ENCODE measurements at regions not wholly inside any gene's neighbourhood (a gene's known extent, or its start where the extent isn't known, plus 50 kb on each side); places are given as distances from the start of the nearest gene placed in this dataset.
A peak's percentile ranks its signal among the peaks of the same experiment; 100 is the strongest.

DNA sequence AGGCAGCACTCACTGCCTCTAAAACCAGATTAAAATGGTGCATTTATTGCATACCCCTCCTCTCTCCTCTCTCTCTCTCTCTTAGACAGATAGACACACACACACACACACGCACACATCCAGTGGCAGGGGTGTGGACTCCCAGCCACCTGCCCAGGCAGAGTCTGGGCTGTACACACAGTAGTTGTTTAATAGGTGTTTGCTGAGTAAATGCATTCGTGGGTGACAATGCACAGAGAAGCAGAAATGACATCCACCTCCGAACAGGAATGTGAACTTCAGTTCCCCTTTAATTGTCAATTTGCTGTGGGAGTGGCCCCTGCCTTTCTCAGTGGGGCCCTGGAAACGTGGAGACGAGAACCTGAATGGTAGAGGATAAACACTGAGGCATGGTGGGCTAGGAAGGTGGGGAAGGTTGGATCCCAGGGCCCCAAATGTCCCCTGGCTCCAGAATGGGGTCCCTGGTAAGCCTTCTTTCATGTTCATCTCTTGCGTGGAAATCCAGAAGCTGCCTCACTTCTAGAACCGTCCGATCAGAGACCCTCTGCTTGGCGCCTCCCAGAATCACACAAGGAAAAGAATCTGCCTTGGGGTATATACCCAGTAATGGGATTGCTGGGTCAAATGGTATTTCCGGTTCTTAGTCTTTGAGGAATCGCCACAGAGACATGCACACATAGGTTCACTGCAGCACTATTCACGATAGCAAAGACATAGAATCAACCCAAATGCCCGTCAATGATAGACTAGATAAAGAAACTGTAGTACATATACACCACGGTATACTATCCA is 58.5 kb upstream of the ECHDC3 start:
- TF ChIP-seq, protein P1, sequence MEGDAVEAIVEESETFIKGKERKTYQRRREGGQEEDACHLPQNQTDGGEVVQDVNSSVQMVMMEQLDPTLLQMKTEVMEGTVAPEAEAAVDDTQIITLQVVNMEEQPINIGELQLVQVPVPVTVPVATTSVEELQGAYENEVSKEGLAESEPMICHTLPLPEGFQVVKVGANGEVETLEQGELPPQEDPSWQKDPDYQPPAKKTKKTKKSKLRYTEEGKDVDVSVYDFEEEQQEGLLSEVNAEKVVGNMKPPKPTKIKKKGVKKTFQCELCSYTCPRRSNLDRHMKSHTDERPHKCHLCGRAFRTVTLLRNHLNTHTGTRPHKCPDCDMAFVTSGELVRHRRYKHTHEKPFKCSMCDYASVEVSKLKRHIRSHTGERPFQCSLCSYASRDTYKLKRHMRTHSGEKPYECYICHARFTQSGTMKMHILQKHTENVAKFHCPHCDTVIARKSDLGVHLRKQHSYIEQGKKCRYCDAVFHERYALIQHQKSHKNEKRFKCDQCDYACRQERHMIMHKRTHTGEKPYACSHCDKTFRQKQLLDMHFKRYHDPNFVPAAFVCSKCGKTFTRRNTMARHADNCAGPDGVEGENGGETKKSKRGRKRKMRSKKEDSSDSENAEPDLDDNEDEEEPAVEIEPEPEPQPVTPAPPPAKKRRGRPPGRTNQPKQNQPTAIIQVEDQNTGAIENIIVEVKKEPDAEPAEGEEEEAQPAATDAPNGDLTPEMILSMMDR (IDR thresholded peaks at IDR 0.05; ENCODE audit: borderline replicate concordance, extremely low read depth, low read length, poor library complexity, severe bottlenecking) = no peak
- TF ChIP-seq EZH2 (IDR thresholded peaks at IDR 0.05; ENCODE audit: borderline replicate concordance, low read depth, low read length, severe bottlenecking) = no peak
- Histone ChIP-seq H3K27me3 (ENCODE audit: insufficient read depth, low read length, poor library complexity) (peaks cover 3% of the 10 kb centered on the region), H3K4me2 (ENCODE audit: insufficient read depth, low read length) (peak overlapping the region; percentile 58; the same call in 1 of the 2 replicates), H3K4me3 (ENCODE audit: low read depth in 1 of 2, low read length in 2 of 2) (no peak overlapping the region), H3K36me3 (ENCODE audit: insufficient read depth, low read length) (no peaks in the 10 kb centered on the region), H3K9me3 (ENCODE audit: insufficient read depth, low read length, severe bottlenecking) (no peaks in the 10 kb centered on the region), H4K20me1 (ENCODE audit: insufficient read depth, low read length) (no peaks in the 10 kb centered on the region), H3K27ac (ENCODE audit: low read length) (no peak overlapping the region), H3K4me1 (ENCODE audit: insufficient read depth, low read length) (peaks cover 30% of the 10 kb centered on the region), H3K9ac (ENCODE audit: low read depth, low read length) (no peak overlapping the region), H3K79me2 (ENCODE audit: insufficient read depth, low read length) (no peaks in the 10 kb centered on the region), H2AFZ (ENCODE audit: low read depth, low read length) (no peak overlapping the region)
- ATAC-seq (ENCODE audit: insufficient read depth, low read depth) (no peak), DNase-seq (no peak)

DNA sequence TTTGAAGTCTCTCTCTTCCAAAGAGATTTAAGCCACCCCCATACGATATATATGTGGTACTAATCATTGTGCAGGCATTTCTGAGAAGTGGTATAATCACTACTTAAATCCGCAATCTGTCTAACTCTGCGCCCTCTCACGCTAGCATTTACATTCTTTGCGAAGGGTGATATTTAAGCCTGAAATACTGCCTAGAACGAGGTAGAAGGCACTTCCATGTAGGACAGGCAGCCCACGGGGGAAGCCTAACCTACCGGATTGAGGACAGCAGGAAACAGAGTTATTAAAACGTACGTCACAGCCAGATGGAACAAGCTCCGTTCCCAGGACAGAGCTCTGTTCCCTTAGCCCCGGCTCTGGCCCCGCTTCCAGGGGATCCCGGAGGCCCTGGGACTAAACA is 59.3 kb upstream of the ECHDC3 start:
- ATAC-seq (ENCODE audit: insufficient read depth, low read depth) = no peak
- H3K27me3 ChIP-seq (ENCODE audit: insufficient read depth, low read length, poor library complexity) = peaks cover 3% of the 10 kb centered on the region
- H3K4me1 ChIP-seq (ENCODE audit: insufficient read depth, low read length) = peaks cover 30% of the 10 kb centered on the region
- H3K9me3 ChIP-seq (ENCODE audit: insufficient read depth, low read length, severe bottlenecking) = no peaks in the 10 kb centered on the region
- H3K36me3 ChIP-seq (ENCODE audit: insufficient read depth, low read length) = no peaks in the 10 kb centered on the region
- no peaks in the 10 kb centered on the region for H4K20me1 ChIP-seq (ENCODE audit: insufficient read depth, low read length)
- no peak for TF ChIP-seq EZH2 (IDR thresholded peaks at IDR 0.05; ENCODE audit: borderline replicate concordance, low read depth, low read length, severe bottlenecking)
- TF ChIP-seq, protein P1 (IDR thresholded peaks at IDR 0.05; ENCODE audit: borderline replicate concordance, extremely low read depth, low read length, poor library complexity, severe bottlenecking) = no peak
- H2AFZ ChIP-seq (ENCODE audit: low read depth, low read length) = no peak overlapping the region
- H3K79me2 ChIP-seq (ENCODE audit: insufficient read depth, low read length) = no peaks in the 10 kb centered on the region
- no peak overlapping the region for H3K27ac ChIP-seq (ENCODE audit: low read length)
- no peak overlapping the region for H3K4me2 ChIP-seq (ENCODE audit: insufficient read depth, low read length)
- DNase-seq = no peak
- no peak overlapping the region for H3K4me3 ChIP-seq (ENCODE audit: low read depth in 1 of 2, low read length in 2 of 2)
- no peak overlapping the region for H3K9ac ChIP-seq (ENCODE audit: low read depth, low read length)

DNA sequence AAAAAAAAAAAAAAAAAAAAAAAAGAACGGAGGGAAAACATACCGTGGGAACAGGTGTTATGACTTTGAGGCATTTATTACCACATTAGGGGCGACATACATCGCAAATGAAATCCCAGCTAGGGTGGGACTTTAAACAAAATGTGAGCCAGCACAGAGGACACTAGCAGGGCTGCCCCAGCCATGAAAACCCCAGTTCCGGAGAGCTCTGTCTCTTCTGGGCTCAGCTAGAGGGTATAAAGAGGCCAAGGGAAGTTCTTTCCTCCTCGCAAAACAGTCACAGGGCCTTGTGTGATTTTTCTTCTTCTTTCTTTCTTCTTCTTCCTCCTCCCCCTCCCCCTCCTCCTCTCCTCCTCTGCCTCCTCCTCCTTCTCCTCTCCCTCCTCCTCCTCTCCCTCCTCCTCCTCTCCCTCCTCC is 59.9 kb upstream of the ECHDC3 start:
- H3K27me3 ChIP-seq (ENCODE audit: insufficient read depth, low read length, poor library complexity) = peaks cover 3% of the 10 kb centered on the region
- H3K79me2 ChIP-seq (ENCODE audit: insufficient read depth, low read length) = no peaks in the 10 kb centered on the region
- no peak overlapping the region for H3K4me2 ChIP-seq (ENCODE audit: insufficient read depth, low read length)
- no peaks in the 10 kb centered on the region for H3K9me3 ChIP-seq (ENCODE audit: insufficient read depth, low read length, severe bottlenecking)
- no peak overlapping the region for H2AFZ ChIP-seq (ENCODE audit: low read depth, low read length)
- DNase-seq = no peak
- no peaks in the 10 kb centered on the region for H4K20me1 ChIP-seq (ENCODE audit: insufficient read depth, low read length)
- no peak overlapping the region for H3K4me3 ChIP-seq (ENCODE audit: low read depth in 1 of 2, low read length in 2 of 2)
- TF ChIP-seq, protein P1 (IDR thresholded peaks at IDR 0.05; ENCODE audit: borderline replicate concordance, extremely low read depth, low read length, poor library complexity, severe bottlenecking) = no peak
- no peak for TF ChIP-seq EZH2 (IDR thresholded peaks at IDR 0.05; ENCODE audit: borderline replicate concordance, low read depth, low read length, severe bottlenecking)
- H3K36me3 ChIP-seq (ENCODE audit: insufficient read depth, low read length) = no peaks in the 10 kb centered on the region
- H3K4me1 ChIP-seq (ENCODE audit: insufficient read depth, low read length) = peaks cover 30% of the 10 kb centered on the region
- H3K9ac ChIP-seq (ENCODE audit: low read depth, low read length) = no peak overlapping the region
- no peak for ATAC-seq (ENCODE audit: insufficient read depth, low read depth)
- no peak overlapping the region for H3K27ac ChIP-seq (ENCODE audit: low read length)

Data from DND-41 (cell line).